ENCODE measurements at regions not wholly inside any gene's neighbourhood (a gene's known extent, or its start where the extent isn't known, plus 50 kb on each side); places are given as distances from the start of the nearest gene placed in this dataset.

DNA sequence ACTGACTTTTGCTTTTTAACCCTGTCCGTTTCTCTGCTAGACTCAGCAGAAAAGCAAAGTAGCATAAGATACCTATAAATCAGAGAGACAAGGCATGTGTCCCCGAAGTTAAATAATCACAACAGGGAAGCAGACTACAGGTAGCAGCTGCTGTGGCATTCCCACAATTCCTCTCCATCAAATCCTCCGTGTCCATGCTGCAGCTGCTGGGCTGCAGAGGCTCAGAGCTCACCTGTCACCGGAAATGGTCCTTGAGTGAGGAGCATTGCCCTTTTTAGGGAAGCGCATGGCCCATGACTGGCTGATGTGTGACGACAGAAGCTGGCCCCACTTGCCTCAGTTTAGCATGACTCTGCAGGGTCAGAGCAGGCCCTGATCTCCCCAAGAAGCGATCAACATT lies 125.0 kb downstream of the MSX2 start:
- H2AK5ac ChIP-seq (ENCODE audit: low read depth, low read length) = no peak overlapping the region
- H3K4me1 ChIP-seq (ENCODE audit: control insufficient read depth in 2 of 2, insufficient read depth in 1 of 2, low read depth in 1 of 2, low read length in 2 of 2) = peaks cover 0 to 4% of the 10 kb centered on the region in 2 donors
- H3K9ac ChIP-seq (ENCODE audit: low read depth, low read length, poor library complexity) = no peak overlapping the region
- H3K27me3 ChIP-seq (ENCODE audit: control insufficient read depth in 3 of 3, insufficient read depth in 3 of 3, low read depth in 1 of 3, low read length in 3 of 3) = no peaks in the 10 kb centered on the region
- no peaks in the 10 kb centered on the region for H3K36me3 ChIP-seq (replicated peaks in 1 of 2; ENCODE audit: control insufficient read depth in 2 of 2, insufficient read depth in 2 of 2, low read length in 2 of 2)
- H3K18ac ChIP-seq (ENCODE audit: low read length) = peak overlapping the region; percentile 64
- no peak overlapping the region for H3K27ac ChIP-seq (replicated peaks; ENCODE audit: low read length)
- no peak overlapping the region for H3K23ac ChIP-seq (ENCODE audit: low read depth, low read length, poor library complexity)
- H2BK5ac ChIP-seq (ENCODE audit: low read length) = no peak overlapping the region
- no peaks in the 10 kb centered on the region for H3K9me3 ChIP-seq (replicated peaks in 1 of 2; ENCODE audit: control insufficient read depth in 2 of 2, insufficient read depth in 1 of 2, low read depth in 1 of 2, low read length in 2 of 2)
- H2BK12ac ChIP-seq (ENCODE audit: low read length) = no peak overlapping the region
- H2BK120ac ChIP-seq (ENCODE audit: low read depth, low read length) = no peak overlapping the region
- H3K14ac ChIP-seq (ENCODE audit: low read length) = no peak overlapping the region
- no peak overlapping the region for H4K91ac ChIP-seq (ENCODE audit: low read depth, low read length, poor library complexity)
- H2BK15ac ChIP-seq (ENCODE audit: low read length) = peak overlapping the region; percentile 93
- no peaks in the 10 kb centered on the region for H3K79me1 ChIP-seq (ENCODE audit: low read depth, low read length)
- H4K8ac ChIP-seq (ENCODE audit: low read depth, low read length) = no peak overlapping the region
- no peak overlapping the region for H3K4ac ChIP-seq (ENCODE audit: low read length)
- no peak overlapping the region for H2AFZ ChIP-seq (ENCODE audit: low read length)
- WGBS, 2 donors (ENCODE audit: extremely low coverage in 2 of 2, insufficient read length in 2 of 2, insufficient replicate concordance in 1 of 2) = no CpG with 5 or more reads among the region's 7 CpGs
- H3K4me2 ChIP-seq (ENCODE audit: insufficient read depth, low read length, poor library complexity, severe bottlenecking) = no peak overlapping the region
- H3K4me3 ChIP-seq (ENCODE audit: low read length in 2 of 2) = no peak overlapping the region
- no peak for DNase-seq (ENCODE audit: low spot score)

DNA sequence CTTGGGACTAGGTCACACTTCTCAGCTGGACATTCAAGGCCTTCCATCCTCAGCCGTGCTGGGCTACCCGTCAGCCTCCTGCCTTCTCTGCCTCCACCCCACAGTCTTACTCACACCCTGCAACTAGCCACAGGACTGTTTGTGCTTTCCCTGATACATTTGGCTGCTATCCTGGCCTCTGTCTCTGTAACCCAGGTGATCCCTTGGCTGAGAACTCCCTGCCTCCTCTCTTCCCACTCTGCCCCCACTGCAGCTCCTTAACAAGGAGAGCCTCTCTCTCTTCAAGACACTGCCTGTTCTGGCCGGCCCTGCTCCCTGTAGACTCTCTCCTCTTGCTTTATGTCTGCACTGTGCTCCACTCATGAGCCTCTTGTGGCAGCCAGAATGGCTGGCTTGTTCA lies 120.6 kb downstream of the MSX2 start:
- Histone ChIP-seq H2AFZ (ENCODE audit: low read length) (no peak overlapping the region), H3K18ac (ENCODE audit: low read length) (peak overlapping the region; percentile 24), H2BK15ac (ENCODE audit: low read length) (peak overlapping the region; percentile 14), H3K4me2 (ENCODE audit: insufficient read depth, low read length, poor library complexity, severe bottlenecking) (no peak overlapping the region), H3K4me1 (ENCODE audit: control insufficient read depth in 2 of 2, insufficient read depth in 1 of 2, low read depth in 1 of 2, low read length in 2 of 2) (peaks cover 0 to 5% of the 10 kb centered on the region in 2 donors), H3K9ac (ENCODE audit: low read depth, low read length, poor library complexity) (no peak overlapping the region), H3K27ac (replicated peaks; ENCODE audit: low read length) (no peak overlapping the region), H2BK12ac (ENCODE audit: low read length) (no peak overlapping the region), H3K36me3 (replicated peaks in 1 of 2; ENCODE audit: control insufficient read depth in 2 of 2, insufficient read depth in 2 of 2, low read length in 2 of 2) (no peaks in the 10 kb centered on the region), H3K27me3 (ENCODE audit: control insufficient read depth in 3 of 3, insufficient read depth in 3 of 3, low read depth in 1 of 3, low read length in 3 of 3) (no peaks in the 10 kb centered on the region), H2AK5ac (ENCODE audit: low read depth, low read length) (peak overlapping the region; percentile 23), H3K9me3 (replicated peaks in 1 of 2; ENCODE audit: control insufficient read depth in 2 of 2, insufficient read depth in 1 of 2, low read depth in 1 of 2, low read length in 2 of 2) (no peaks in the 10 kb centered on the region), H3K79me1 (ENCODE audit: low read depth, low read length) (no peaks in the 10 kb centered on the region), H3K14ac (ENCODE audit: low read length) (no peak overlapping the region), H4K91ac (ENCODE audit: low read depth, low read length, poor library complexity) (no peak overlapping the region), H4K8ac (ENCODE audit: low read depth, low read length) (no peak overlapping the region), H3K23ac (ENCODE audit: low read depth, low read length, poor library complexity) (no peak overlapping the region), H3K4ac (ENCODE audit: low read length) (no peak overlapping the region), H3K4me3 (ENCODE audit: low read length in 2 of 2) (no peak overlapping the region), H2BK5ac (ENCODE audit: low read length) (no peak overlapping the region), H2BK120ac (ENCODE audit: low read depth, low read length) (no peak overlapping the region)
- no CpG with 5 or more reads among the region's 3 CpGs for WGBS, 2 donors (ENCODE audit: extremely low coverage in 2 of 2, insufficient read length in 2 of 2, insufficient replicate concordance in 1 of 2)
- no peak for DNase-seq (ENCODE audit: low spot score)

DNA sequence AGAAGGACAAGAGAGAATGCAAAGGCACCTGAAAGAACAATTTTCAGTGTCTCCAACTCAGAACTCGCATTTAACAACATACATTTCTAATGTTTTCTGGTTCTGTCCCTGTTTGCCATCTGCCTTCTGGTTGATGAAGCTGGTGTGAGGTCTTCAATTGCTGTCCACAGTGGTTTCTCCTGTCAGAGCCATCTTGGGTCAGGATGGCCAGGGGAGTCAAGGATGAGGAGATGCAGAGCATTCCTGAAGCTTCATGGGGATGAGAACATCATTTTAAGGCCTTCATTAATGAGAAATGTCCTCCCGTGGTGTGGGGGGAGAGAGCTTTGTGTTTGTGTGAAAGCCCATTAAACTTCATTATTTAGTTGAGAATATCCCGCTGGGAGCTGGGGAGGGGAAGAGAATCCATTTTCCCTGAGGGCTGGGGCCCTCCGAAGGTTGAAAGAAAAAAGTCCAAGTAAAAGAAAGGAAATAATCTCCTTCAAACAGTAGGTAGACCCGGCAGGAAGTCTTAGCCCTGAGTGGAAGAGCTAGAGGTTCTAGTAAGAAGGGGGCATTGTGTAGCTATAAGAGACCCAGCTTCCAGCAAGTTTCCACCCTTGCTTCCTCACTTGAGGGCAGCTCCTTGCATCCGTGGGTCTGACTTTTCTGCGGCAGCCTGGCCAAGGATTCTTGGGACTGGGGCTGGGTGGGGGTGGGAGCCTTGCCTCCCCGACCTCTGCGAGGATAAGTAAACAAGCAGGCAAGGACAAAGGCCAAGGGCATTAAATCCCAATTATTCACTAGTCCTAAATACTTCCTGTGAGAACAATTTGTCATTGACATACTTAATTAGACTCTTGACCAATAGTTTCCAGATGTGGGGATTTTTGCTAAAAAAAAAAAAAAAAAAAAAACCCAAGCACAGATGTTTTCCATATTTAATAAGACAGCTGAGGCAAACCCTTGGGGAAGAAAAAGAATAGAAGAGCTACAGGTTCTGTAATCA lies 119.2 kb downstream of the MSX2 start:
- Histone ChIP-seq H3K27me3 (ENCODE audit: control insufficient read depth in 3 of 3, insufficient read depth in 3 of 3, low read depth in 1 of 3, low read length in 3 of 3) (no peaks in the 10 kb centered on the region), H3K9ac (ENCODE audit: low read depth, low read length, poor library complexity) (no peak overlapping the region), H3K4me2 (ENCODE audit: insufficient read depth, low read length, poor library complexity, severe bottlenecking) (no peak overlapping the region), H3K27ac (replicated peaks; ENCODE audit: low read length) (peak overlapping the region; percentile 51), H3K23ac (ENCODE audit: low read depth, low read length, poor library complexity) (no peak overlapping the region), H2AFZ (ENCODE audit: low read length) (no peak overlapping the region), H3K9me3 (replicated peaks in 1 of 2; ENCODE audit: control insufficient read depth in 2 of 2, insufficient read depth in 1 of 2, low read depth in 1 of 2, low read length in 2 of 2) (no peaks in the 10 kb centered on the region), H2BK15ac (ENCODE audit: low read length) (no peak overlapping the region), H3K36me3 (replicated peaks in 1 of 2; ENCODE audit: control insufficient read depth in 2 of 2, insufficient read depth in 2 of 2, low read length in 2 of 2) (no peaks in the 10 kb centered on the region), H3K4me3 (ENCODE audit: low read length in 2 of 2) (no peak overlapping the region), H3K18ac (ENCODE audit: low read length) (no peak overlapping the region), H2AK5ac (ENCODE audit: low read depth, low read length) (no peak overlapping the region), H4K91ac (ENCODE audit: low read depth, low read length, poor library complexity) (no peak overlapping the region), H2BK12ac (ENCODE audit: low read length) (no peak overlapping the region), H2BK5ac (ENCODE audit: low read length) (no peak overlapping the region), H3K79me1 (ENCODE audit: low read depth, low read length) (no peaks in the 10 kb centered on the region), H3K14ac (ENCODE audit: low read length) (no peak overlapping the region), H4K8ac (ENCODE audit: low read depth, low read length) (no peak overlapping the region), H3K4me1 (ENCODE audit: control insufficient read depth in 2 of 2, insufficient read depth in 1 of 2, low read depth in 1 of 2, low read length in 2 of 2) (peaks cover 0 to 5% of the 10 kb centered on the region in 2 donors), H2BK120ac (ENCODE audit: low read depth, low read length) (no peak overlapping the region), H3K4ac (ENCODE audit: low read length) (no peak overlapping the region)
- no peak for DNase-seq (ENCODE audit: low spot score)
- no CpG with 5 or more reads among the region's 9 CpGs for WGBS, 2 donors (ENCODE audit: extremely low coverage in 2 of 2, insufficient read length in 2 of 2, insufficient replicate concordance in 1 of 2)

DNA sequence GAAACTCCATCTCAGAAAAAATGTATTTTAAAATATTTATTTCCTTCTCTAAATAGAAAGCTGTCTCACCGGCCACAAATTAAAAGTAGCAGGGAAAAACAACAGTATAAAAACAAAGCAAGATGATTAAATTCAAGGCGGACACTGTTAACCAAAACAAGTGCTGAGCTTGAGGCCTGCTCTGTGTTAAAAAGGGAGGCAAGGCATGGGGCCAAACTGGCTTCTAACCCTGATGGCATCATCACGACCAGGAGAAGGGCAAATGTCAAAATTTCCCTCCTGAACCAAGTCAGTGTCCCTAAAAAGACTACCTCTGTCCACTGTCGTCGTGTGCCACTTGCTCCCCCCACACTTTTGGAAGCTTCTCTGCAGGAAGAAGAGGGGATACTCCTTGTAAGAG lies 116.1 kb downstream of the MSX2 start:
- no peak overlapping the region for H3K4me3 ChIP-seq (ENCODE audit: low read length in 2 of 2)
- H3K4ac ChIP-seq (ENCODE audit: low read length) = no peak overlapping the region
- peaks cover 0 to 4% of the 10 kb centered on the region in 2 donors for H3K4me1 ChIP-seq (ENCODE audit: control insufficient read depth in 2 of 2, insufficient read depth in 1 of 2, low read depth in 1 of 2, low read length in 2 of 2)
- no peak overlapping the region for H2BK5ac ChIP-seq (ENCODE audit: low read length)
- H3K23ac ChIP-seq (ENCODE audit: low read depth, low read length, poor library complexity) = no peak overlapping the region
- DNase-seq (ENCODE audit: low spot score) = no peak
- H3K79me1 ChIP-seq (ENCODE audit: low read depth, low read length) = no peaks in the 10 kb centered on the region
- no peak overlapping the region for H2AK5ac ChIP-seq (ENCODE audit: low read depth, low read length)
- H2BK15ac ChIP-seq (ENCODE audit: low read length) = no peak overlapping the region
- no peak overlapping the region for H2BK12ac ChIP-seq (ENCODE audit: low read length)
- no peak overlapping the region for H3K27ac ChIP-seq (replicated peaks; ENCODE audit: low read length)
- no peaks in the 10 kb centered on the region for H3K27me3 ChIP-seq (ENCODE audit: control insufficient read depth in 3 of 3, insufficient read depth in 3 of 3, low read depth in 1 of 3, low read length in 3 of 3)
- H2BK120ac ChIP-seq (ENCODE audit: low read depth, low read length) = no peak overlapping the region
- no peaks in the 10 kb centered on the region for H3K36me3 ChIP-seq (replicated peaks in 1 of 2; ENCODE audit: control insufficient read depth in 2 of 2, insufficient read depth in 2 of 2, low read length in 2 of 2)
- no peak overlapping the region for H2AFZ ChIP-seq (ENCODE audit: low read length)
- H4K8ac ChIP-seq (ENCODE audit: low read depth, low read length) = no peak overlapping the region
- H4K91ac ChIP-seq (ENCODE audit: low read depth, low read length, poor library complexity) = no peak overlapping the region
- H3K9ac ChIP-seq (ENCODE audit: low read depth, low read length, poor library complexity) = no peak overlapping the region
- H3K9me3 ChIP-seq (replicated peaks in 1 of 2; ENCODE audit: control insufficient read depth in 2 of 2, insufficient read depth in 1 of 2, low read depth in 1 of 2, low read length in 2 of 2) = no peaks in the 10 kb centered on the region
- H3K18ac ChIP-seq (ENCODE audit: low read length) = no peak overlapping the region
- WGBS, 2 donors (ENCODE audit: extremely low coverage in 2 of 2, insufficient read length in 2 of 2, insufficient replicate concordance in 1 of 2) = no CpG with 5 or more reads among the region's 5 CpGs
- no peak overlapping the region for H3K4me2 ChIP-seq (ENCODE audit: insufficient read depth, low read length, poor library complexity, severe bottlenecking)
- H3K14ac ChIP-seq (ENCODE audit: low read length) = no peak overlapping the region

All from neuronal stem cell (in vitro differentiated cells).